GM12892 (cell line): ENCODE measurements at regions not wholly inside any gene's neighbourhood (a gene's known extent, or its start where the extent isn't known, plus 50 kb on each side); places are given as distances from the start of the nearest gene placed in this dataset.

Experiments used
- DNase-seq: peaks from one replicate; pipeline ENCODE4 v3.0.0; 2011; ENCODE audit not compliant: insufficient read length
- FAIRE-seq: peaks from 2 replicates; lab custom pipeline; 2011; peaks lifted over from hg19 to GRCh38; lab: Jason Lieb, UNC
- POLR2A ChIP-seq: IDR thresholded peaks from 2 replicates; pipeline ENCODE4 v1.6.1; 2011; ENCODE audit warnings: low read depth, low read length, control low read depth
- POLR2AphosphoS5 ChIP-seq: IDR thresholded peaks from 2 replicates; pipeline ENCODE4 v1.6.1; 2011; ENCODE audit warnings: low read depth, low read length, control low read depth
- TAF1 ChIP-seq: IDR thresholded peaks from 2 replicates; pipeline ENCODE4 v1.6.1; 2011; ENCODE audit warnings: low read depth, mild to moderate bottlenecking, control low read depth, low read length, borderline replicate concordance

DNA sequence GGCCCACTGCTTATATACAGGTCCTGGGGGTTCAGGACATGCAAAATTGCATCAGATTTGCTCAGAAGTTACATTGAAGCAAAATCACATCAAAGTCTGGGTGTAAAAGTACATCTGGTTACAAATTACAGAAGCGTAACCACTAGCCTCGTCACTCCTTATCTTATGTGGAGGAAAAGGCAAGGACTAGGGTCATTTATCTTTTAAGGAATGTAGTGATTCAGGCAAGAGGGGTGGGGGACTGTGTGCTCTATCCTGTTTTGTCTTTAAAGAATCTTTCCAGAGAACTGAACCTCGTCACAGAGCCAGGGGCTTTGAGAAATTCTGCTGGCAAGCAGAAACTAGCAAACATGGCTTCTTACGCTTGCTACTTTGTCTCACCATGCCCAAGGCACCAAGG, 61.1 kb upstream of the RAB4A start:
- TF ChIP-seq POLR2A (no peak), POLR2AphosphoS5 (no peak), TAF1 (no peak)
- no peak for DNase-seq
- FAIRE-seq = no peak

DNA sequence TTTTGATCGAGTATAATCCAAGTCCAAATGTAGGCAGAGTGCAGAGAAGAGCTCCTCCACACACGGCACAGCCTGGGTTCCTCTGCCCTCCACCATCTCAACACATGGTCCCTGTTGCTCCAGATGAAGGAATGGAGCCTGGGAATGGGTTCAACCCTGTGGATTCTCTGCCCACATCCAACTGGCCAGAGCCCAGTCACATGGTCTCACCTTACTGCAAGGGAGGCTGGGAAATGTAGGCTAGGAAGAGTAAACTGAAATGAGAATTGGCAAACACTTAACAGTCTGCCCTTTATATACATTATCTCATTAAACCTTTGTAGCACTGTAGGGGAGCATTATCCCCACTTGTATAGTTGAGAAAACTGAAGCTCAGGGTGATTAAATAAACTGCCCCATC, 60.1 kb upstream of the RAB4A start:
- no peak for TF ChIP-seq POLR2A
- TF ChIP-seq POLR2AphosphoS5 = no peak
- no peak for TF ChIP-seq TAF1
- DNase-seq = no peak
- FAIRE-seq = no peak

DNA sequence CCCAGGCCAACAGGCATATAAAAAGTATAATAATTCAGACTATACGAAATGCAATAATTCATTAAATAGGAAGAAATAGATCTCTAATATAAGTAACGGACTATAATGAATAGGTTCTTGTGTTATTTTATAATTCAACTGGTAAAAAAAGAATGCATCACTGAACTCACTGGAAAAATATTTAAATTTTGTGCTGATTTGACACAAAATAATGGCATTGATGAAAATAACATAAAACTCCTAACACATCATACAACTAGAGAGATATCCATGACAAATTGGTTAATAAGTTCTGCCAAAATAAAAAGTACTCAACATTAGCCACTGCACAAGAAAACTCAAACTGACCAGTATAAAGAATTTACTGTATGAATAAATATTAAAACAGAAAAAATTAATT, 57.1 kb upstream of the RAB4A start:
- DNase-seq (no peak), FAIRE-seq (no peak)
- TF ChIP-seq POLR2A (no peak), TAF1 (no peak), POLR2AphosphoS5 (no peak)

DNA sequence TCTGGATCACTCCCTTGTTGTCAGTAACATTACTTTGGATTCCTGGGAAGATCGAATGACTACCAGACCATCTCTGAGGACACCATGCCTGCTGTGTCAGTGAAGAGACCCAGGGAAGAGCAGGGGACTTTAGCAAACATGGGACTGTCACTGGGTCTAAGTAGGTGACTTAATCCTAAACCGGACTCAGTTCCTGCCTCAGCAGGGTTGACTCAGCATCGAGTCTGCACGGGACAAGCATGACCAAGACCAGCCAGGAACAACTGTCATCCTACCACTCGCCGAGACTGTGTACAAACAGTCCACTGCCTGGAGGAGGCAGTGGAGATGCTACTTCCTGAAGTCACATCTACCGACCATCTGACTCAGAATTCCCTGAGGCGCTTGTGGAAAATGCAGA, 53.2 kb upstream of the RAB4A start:
- DNase-seq = no peak
- TF ChIP-seq POLR2A (no peak), POLR2AphosphoS5 (no peak), TAF1 (no peak)
- FAIRE-seq = no peak

DNA sequence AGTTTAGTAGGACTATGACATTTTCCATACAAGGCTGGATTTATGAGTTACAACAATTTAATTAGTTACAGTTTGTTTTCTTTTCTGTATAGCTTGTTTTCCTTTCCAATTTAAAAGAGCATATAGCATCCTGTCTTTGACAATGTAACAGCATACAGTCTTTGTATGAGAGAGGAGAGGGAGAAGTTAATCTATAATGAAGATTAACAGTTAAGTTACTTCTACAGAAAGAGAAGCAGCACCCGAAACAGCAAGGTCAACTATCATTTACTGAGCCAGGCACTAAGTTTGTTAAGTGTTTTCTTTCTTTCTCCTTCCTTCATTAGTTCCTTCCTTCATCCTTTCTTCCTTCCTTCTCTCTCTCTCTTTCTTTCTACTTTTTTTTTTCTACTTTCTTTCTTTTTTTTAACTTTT, 52.3 kb upstream of the RAB4A start:
- FAIRE-seq = no peak

DNA sequence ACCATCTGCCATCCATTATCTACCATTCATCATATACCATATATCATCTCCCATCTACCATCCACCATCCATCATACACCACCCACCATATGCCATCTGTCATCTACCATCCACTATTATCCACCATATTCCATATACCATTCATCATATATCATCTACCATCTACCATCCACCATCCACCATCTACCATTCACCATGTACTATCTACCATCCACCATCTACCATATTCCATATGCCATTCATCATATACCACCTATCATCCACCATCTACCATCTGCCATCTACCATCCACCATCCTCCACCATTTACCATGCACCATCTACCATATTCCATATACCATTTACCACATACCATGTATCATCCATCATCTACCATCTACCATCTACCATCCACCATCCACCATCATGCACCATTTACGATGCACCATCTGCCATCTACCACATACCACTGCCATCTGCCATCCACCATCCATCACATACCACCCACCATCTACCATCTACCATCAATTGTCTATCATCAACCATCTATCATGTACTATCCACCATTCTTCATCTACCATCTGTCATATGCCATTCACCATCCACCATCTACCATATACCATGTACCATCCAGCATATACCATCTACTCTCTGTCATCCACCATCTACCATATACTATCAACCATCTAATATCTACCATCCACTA, 50.6 kb upstream of the RAB4A start:
- FAIRE-seq (no peak), DNase-seq (no peak)
- no peak for TF ChIP-seq TAF1
- TF ChIP-seq POLR2A = no peak
- no peak for TF ChIP-seq POLR2AphosphoS5

More for the DNA sequence above, 52.3 kb upstream of the RAB4A start:
- no peak for TF ChIP-seq POLR2AphosphoS5
- no peak for TF ChIP-seq POLR2A
- no peak for TF ChIP-seq TAF1
- no peak for DNase-seq

DNA sequence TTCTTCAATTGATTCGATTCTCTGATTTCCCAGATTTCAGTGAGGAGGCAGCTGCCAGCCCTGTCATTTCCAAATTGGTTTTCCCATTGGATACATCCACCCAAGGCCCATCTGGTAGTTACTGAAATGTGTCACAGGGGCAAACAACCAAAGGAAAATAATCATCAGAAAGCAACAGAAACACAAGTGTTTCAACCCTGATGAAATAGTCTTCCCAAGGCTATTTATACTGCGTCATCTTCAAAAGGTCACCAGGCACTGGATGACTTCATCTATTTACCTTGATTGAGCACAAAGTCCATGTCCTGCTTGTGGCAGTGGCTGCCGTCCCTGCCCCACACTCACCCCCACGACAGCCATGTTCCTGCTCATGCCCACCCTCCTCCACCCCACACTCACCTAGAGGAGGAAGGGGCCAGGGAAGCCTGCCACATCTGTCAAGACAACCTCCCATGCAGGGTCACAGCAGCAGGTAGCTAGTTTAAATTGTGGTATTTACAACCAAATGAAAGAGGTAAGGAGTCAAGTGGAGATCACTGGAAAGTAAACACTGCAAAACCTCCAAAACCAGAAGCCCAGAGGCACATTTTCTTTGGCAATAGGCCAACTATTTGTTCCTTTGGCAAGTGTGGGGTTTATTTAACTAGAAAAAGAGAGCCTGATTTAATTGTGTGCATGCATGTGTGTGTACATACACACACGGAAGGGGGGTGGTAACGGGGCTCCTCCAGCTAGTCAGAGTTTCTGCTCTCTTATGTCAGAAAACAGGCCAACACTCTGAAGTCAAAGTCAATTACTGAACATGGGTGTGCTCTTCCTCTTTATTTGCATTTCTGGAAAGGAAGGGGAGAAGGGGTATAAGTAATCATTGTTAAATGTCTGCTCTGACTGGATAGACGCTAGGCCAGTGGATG, 49.5 kb upstream of the RAB4A start:
- TF ChIP-seq POLR2AphosphoS5 (no peak), POLR2A (no peak), TAF1 (no peak)
- no peak for DNase-seq
- FAIRE-seq = no peak
